ENCODE measurements at regions not wholly inside any gene's neighbourhood (a gene's known extent, or its start where the extent isn't known, plus 50 kb on each side); places are given as distances from the start of the nearest gene placed in this dataset.

DNA sequence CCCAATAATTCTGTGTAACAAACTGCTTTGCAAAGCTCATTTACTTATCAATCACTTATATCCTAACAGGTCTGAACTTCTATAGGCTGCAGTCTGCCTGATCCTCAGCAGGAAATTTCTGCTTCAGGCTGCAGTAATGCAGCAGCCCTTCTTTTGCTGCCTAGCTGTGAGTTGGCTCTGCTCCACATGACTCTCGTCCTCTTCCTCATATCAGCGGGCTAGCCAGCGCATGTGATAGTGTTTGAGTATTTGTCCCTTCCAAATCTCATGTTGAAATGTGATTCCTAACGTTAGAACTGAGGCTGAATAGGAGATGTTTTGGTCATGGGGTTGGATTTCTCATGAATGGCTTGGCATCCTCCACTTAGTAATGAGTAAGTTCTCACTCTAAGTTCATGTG lies 387.8 kb downstream of the SEMA3D start:
- TF ChIP-seq EZH2 (IDR thresholded peaks at IDR 0.05; ENCODE audit: borderline replicate concordance), result no peak
- no peak for TF ChIP-seq CTCF (IDR thresholded peaks at IDR 0.05; ENCODE audit: poor library complexity)
